K562 (cell line): ENCODE measurements at regions not wholly inside any gene's neighbourhood (a gene's known extent, or its start where the extent isn't known, plus 50 kb on each side); places are given as distances from the start of the nearest gene placed in this dataset.
A peak's percentile ranks its signal among the peaks of the same experiment; 100 is the strongest.

ENCODE experiments used
- ATAC-seq: fragments of 200-7000 bp; cut with Tn5 transposase; 3 replicates; pipeline ENCODE4 v1.9.1; 2020; ENCODE audit warnings: moderate library complexity
- BruUV-seq: library from RNA; stranded (reverse); fragments of 400-500 nt; replicated peaks from 2 replicates; lab custom pipeline; 2021; lab: Mats Ljungman, UMichigan
- CTCF ChIA-PET: fragments of 300-600 bp; formaldehyde crosslinking; extraction: SDS; loops from one replicate; lab custom pipeline; 2021; ENCODE audit warnings: low intra/inter-chr PET ratio; lab: Yijun Ruan, JAX
- POLR2A ChIA-PET: fragments of 300-600, 350-650 bp; sonication (Branson Sonifier 250); formaldehyde crosslinking; extraction: SDS; loops from one replicate; lab custom pipeline; 2021; ENCODE audit warnings: antibody characterized with exemption, inconsistent platforms; lab: Yijun Ruan, JAX
- DNase-seq, 4 experiments: peaks; one replicate each; pipeline versions ENCODE4 v3.0.0 to v3.0.0-alpha.2; 2011 to 2018; ENCODE audit warnings: low spot score in 3 of 4, mixed read lengths in 3 of 4; ENCODE audit errors: extremely low read depth in 1 of 4
- FAIRE-seq: peaks from 2 replicates; lab custom pipeline; 2011; peaks lifted over from hg19 to GRCh38; lab: Jason Lieb, UNC
- H2AFZ ChIP-seq: 2 replicates; pipeline ENCODE4 v1.6.0; 2011; ENCODE audit warnings: low read depth, low read length, control low read depth, inconsistent platforms
- H3K27ac ChIP-seq: fragments of 200-600 bp; 3 replicates; pipeline ENCODE4 v1.8.0; 2011; ENCODE audit warnings: low read depth, mild to moderate bottlenecking, control low read depth, inconsistent platforms, low read length, moderate library complexity, mixed read lengths; ENCODE audit errors: extremely low read depth
- H3K27me3 ChIP-seq, 2 experiments: fragments of 300-600 bp in 1 of 2; 2 replicates in 1 of 2; 3 replicates in 1 of 2; pipeline versions ENCODE4 v1.6.0 to v1.8.0; 2011; ENCODE audit warnings: inconsistent platforms in 2 of 2, low read length in 2 of 2, mild to moderate bottlenecking in 1 of 2, mixed read lengths in 1 of 2, moderate library complexity in 1 of 2; ENCODE audit not compliant: control insufficient read depth in 2 of 2, insufficient read depth in 2 of 2
- H3K36me3 ChIP-seq: fragments of 300-600 bp; 3 replicates; pipeline ENCODE4 v1.8.0; 2011; ENCODE audit warnings: mild to moderate bottlenecking, low read length, inconsistent platforms; ENCODE audit not compliant: control insufficient read depth, insufficient read depth
- H3K4me1 ChIP-seq, 2 experiments: fragments of 200-600 bp in 1 of 2; replicated peaks in 1 of 2; 2 replicates in 1 of 2; 3 replicates in 1 of 2; pipeline versions ENCODE4 v1.5.1 to v1.8.0; 2011; ENCODE audit warnings: inconsistent platforms in 2 of 2, low read length in 2 of 2, mild to moderate bottlenecking in 1 of 2, mixed read lengths in 1 of 2, moderate library complexity in 1 of 2; ENCODE audit not compliant: control insufficient read depth in 2 of 2, insufficient read depth in 2 of 2
- H3K4me2 ChIP-seq: 2 replicates; pipeline ENCODE4 v1.6.1; 2011; ENCODE audit warnings: low read length, control low read depth, inconsistent platforms, mixed read lengths; ENCODE audit not compliant: insufficient read depth
- H3K4me3 ChIP-seq: fragments of 200-600 bp; sonication (generic), shearing (Covaris generic); 2 replicates; pipeline ENCODE4 v1.5.1; 2016; ENCODE audit warnings: control low read depth, inconsistent platforms
- H3K79me2 ChIP-seq: fragments of 200-600 bp; 3 replicates; pipeline ENCODE4 v1.8.0; 2011; ENCODE audit warnings: low read length, inconsistent platforms; ENCODE audit not compliant: control insufficient read depth, insufficient read depth
- H3K9ac ChIP-seq, 2 experiments: 2 replicates each; pipeline versions ENCODE4 v1.6.0 to v1.6.1; 2011; ENCODE audit warnings: low read depth in 2 of 2, low read length in 2 of 2, control low read depth in 1 of 2, inconsistent platforms in 1 of 2, mild to moderate bottlenecking in 1 of 2, mixed read lengths in 1 of 2; ENCODE audit not compliant: insufficient read depth in 1 of 2
- H3K9me1 ChIP-seq: one replicate; pipeline ENCODE4 v1.6.0; 2011; ENCODE audit warnings: inconsistent platforms, mild to moderate bottlenecking, low read length, moderate library complexity; ENCODE audit not compliant: control insufficient read depth, insufficient read depth
- H3K9me3 ChIP-seq: replicated peaks from 2 replicates; pipeline ENCODE4 v1.5.1; 2011; ENCODE audit warnings: low read depth, low read length, inconsistent platforms; ENCODE audit not compliant: control insufficient read depth, insufficient read depth
- H4K20me1 ChIP-seq: replicated peaks from 2 replicates; pipeline ENCODE4 v1.6.1; 2011; ENCODE audit warnings: low read length, inconsistent platforms, mixed read lengths; ENCODE audit not compliant: control insufficient read depth, insufficient read depth
- ARID2 ChIP-seq: fragments of 450-650 bp; IDR thresholded peaks from 2 replicates; pipeline ENCODE4 v1.6.1; 2017; ENCODE audit warnings: antibody characterized with exemption, mild to moderate bottlenecking
- KAT8 ChIP-seq: fragments of 450-650 bp; IDR thresholded peaks from 2 replicates; pipeline ENCODE4 v1.6.1; 2016; ENCODE audit warnings: low read depth, mild to moderate bottlenecking
- PHF8 ChIP-seq: fragments of 200-600 bp; sonication (generic); IDR thresholded peaks from 2 replicates; pipeline ENCODE4 v1.6.1; 2012; ENCODE audit warnings: mixed run types, mild to moderate bottlenecking, inconsistent platforms, low read length, moderate library complexity, borderline replicate concordance
- STAG1 ChIP-seq: sonication (generic); formaldehyde crosslinking; IDR thresholded peaks from 2 replicates; pipeline ENCODE4 v1.5.0; 2020; ENCODE audit warnings: missing genetic modification reagents, borderline replicate concordance
- ZNF518B ChIP-seq: fragments of 250-450 bp; sonication (Bioruptor Pico); IDR thresholded peaks from 2 replicates; pipeline ENCODE4 v1.5.0; 2021; ENCODE audit warnings: mild to moderate bottlenecking, moderate library complexity
- WGBS: fragments of 100-300 bp; shearing (Covaris generic); methylation state at CpG from one replicate; pipeline ENCODE4 v1.1.6; 2016; ENCODE audit warnings: low coverage, mixed read lengths; ENCODE audit not compliant: insufficient coverage; ENCODE audit errors: missing lambda C conversion rate; 5-methylcytosine and 5-hydroxymethylcytosine counted together
- in situ Hi-C: fragments of 300-500 bp; cut with MboI; formaldehyde crosslinking; loops from 4 replicates; pipeline ENCODE4 v1.15.0; 2018; ENCODE audit warnings: inconsistent platforms, mixed read lengths
- intact Hi-C: fragments of 100-400 bp; cut with micrococcal nuclease; formaldehyde crosslinking; loops from 2 replicates; pipeline ENCODE4 v1.14.2; 2022

GRCh38 chr3:153315781-153316180, 153.8 kb downstream of the RAP2B start:
- Histone ChIP-seq H3K9me3 (peaks cover 3% of the 10 kb centered on the region; the same call in 1 of the 2 replicates), H4K20me1 (no peaks in the 10 kb centered on the region), H2AFZ (no peak overlapping the region), H3K9ac (no peak overlapping the region), H3K4me3 (no peak overlapping the region), H3K79me2 (no peaks in the 10 kb centered on the region), H3K4me2 (no peak overlapping the region), H3K9me1 (no peaks in the 10 kb centered on the region), H3K36me3 (no peaks in the 10 kb centered on the region), H3K4me1 (no peaks in the 10 kb centered on the region), H3K27ac (no peak overlapping the region), H3K27me3 (no peaks in the 10 kb centered on the region)
- no peak for TF ChIP-seq ARID2
- no peak for TF ChIP-seq STAG1
- in situ Hi-C loops (no loop called here), intact Hi-C loops (no loop called here)
- DNase-seq (no peak), FAIRE-seq (no peak), ATAC-seq (no peak)
- no TSS peak for BruUV-seq
- POLR2A ChIA-PET, result no interaction called here
- CTCF ChIA-PET, result no interaction called here

GRCh38 chr3:153319705-153320554, 157.9 kb downstream of the RAP2B start:
- FAIRE-seq (no peak), DNase-seq (no peak), ATAC-seq (no peak)
- intact Hi-C loops, result no loop called here
- Histone ChIP-seq H3K79me2 (no peaks in the 10 kb centered on the region), H3K36me3 (no peaks in the 10 kb centered on the region), H3K9me3 (peaks cover 3% of the 10 kb centered on the region; the same call in 1 of the 2 replicates), H3K27ac (no peak overlapping the region), H3K4me2 (no peak overlapping the region), H3K9me1 (no peaks in the 10 kb centered on the region), H2AFZ (peak overlapping the region; percentile 50; the same call in 1 of the 2 replicates), H3K4me3 (no peak overlapping the region), H3K4me1 (no peaks in the 10 kb centered on the region), H4K20me1 (no peaks in the 10 kb centered on the region), H3K27me3 (no peaks in the 10 kb centered on the region), H3K9ac (no peak overlapping the region)
- WGBS, result 4% methylated on average over 2 of the region's 2 CpGs
- CTCF ChIA-PET, result no interaction called here
- POLR2A ChIA-PET, result no interaction called here
- BruUV-seq, result no TSS peak
- in situ Hi-C loops, result no loop called here
- no peak for TF ChIP-seq ZNF518B
- no peak for TF ChIP-seq KAT8
- TF ChIP-seq PHF8, result no peak
